ENCODE measurements at regions not wholly inside any gene's neighbourhood (a gene's known extent, or its start where the extent isn't known, plus 50 kb on each side); places are given as distances from the start of the nearest gene placed in this dataset.
A peak's percentile ranks its signal among the peaks of the same experiment; 100 is the strongest.

DNA sequence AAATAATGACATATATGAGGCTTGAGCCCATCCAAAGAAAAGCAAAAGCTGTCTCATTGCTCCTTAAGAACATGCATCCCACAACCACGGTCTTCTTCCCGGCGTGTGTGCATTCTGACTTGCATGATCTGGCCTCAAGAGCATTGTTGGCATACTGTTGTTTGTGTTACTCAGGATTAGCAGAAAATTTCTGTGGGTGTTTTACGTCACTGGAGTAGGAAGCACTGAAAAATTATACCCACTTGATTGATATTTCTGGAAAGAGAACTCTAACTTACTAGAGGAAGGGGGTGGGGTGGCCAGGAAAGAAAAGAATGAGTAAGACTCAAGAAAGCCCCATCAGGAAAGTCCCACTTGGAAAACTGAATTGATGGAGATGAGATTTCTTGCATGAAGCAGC is 326.2 kb upstream of the PRDM1 start:
- peak overlapping the region; percentile 33 for H3K27ac Mint-ChIP-seq
- intact Hi-C loops (cut with micrococcal nuclease), result no loop called here
- H3K4me1 Mint-ChIP-seq (ENCODE audit: low read depth), result peaks cover 12% of the 10 kb centered on the region
- H3K36me3 Mint-ChIP-seq (ENCODE audit: low read depth), result no peaks in the 10 kb centered on the region
- no peaks in the 10 kb centered on the region for H3K9me3 Mint-ChIP-seq
- H3K27me3 Mint-ChIP-seq, result peaks cover 8% of the 10 kb centered on the region
- H3K4me3 Mint-ChIP-seq, result no peak overlapping the region

DNA sequence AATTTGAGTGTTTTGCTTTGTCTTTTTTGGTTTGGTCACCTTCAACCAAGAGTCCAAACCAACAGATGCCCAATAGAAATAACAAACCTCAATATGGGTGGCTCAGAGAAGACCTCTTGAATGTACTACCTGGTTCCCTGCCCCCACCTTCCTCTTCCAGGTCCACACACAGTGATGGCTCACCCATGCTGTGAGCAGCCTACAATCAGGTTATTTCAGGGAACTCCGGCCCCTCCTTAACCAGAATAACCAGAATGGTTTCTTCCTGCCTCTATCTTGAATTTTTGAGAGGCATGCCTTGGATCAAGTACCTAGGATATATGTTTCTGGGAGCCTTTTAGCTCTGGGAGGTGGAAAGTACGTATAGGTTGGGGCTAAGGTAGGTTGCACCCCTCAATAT is 327.1 kb upstream of the PRDM1 start:
- peaks cover 12% of the 10 kb centered on the region for H3K4me1 Mint-ChIP-seq (ENCODE audit: low read depth)
- intact Hi-C loops (cut with micrococcal nuclease), result no loop called here
- no peaks in the 10 kb centered on the region for H3K9me3 Mint-ChIP-seq
- H3K4me3 Mint-ChIP-seq, result no peak overlapping the region
- H3K27me3 Mint-ChIP-seq, result peaks cover 8% of the 10 kb centered on the region
- H3K27ac Mint-ChIP-seq, result no peak overlapping the region
- no peaks in the 10 kb centered on the region for H3K36me3 Mint-ChIP-seq (ENCODE audit: low read depth)

DNA sequence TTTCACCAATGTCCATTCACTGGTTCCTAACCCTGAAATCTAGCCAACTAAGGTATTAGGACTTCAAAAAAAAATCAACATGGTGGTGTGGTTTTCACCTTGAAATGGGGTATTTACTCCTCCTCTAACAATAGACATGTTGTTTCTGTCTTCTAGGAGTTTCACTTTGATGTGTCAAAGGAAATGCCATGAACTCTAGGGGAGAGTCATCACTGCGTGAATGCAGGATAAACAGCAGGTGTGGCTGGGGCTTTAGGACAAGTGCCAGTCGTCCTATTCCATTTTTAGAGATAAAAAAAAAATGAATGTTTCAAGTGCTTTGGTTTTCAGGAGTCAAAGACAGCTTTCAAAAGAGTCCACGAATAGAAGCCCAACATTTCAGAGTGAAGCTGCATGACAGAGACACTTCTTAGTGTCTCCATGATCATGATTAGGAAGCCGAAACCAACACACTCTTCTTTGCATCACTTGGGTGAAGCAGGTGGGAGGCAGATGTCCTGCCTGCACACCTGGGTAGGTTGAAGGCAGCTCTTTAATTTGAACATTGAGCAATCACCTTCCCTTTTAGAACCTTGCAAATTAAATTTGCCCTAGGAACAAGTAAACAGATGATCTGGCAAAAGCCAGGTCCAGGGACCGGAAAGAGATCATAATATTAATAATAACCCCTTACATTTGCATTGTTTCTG is 328.5 kb upstream of the PRDM1 start:
- Mint-ChIP-seq H3K27me3 (peaks cover 8% of the 10 kb centered on the region), H3K4me3 (no peak overlapping the region), H3K36me3 (ENCODE audit: low read depth) (no peaks in the 10 kb centered on the region), H3K27ac (no peak overlapping the region), H3K9me3 (no peaks in the 10 kb centered on the region), H3K4me1 (ENCODE audit: low read depth) (peaks cover 7% of the 10 kb centered on the region)
- intact Hi-C loops (cut with micrococcal nuclease), result no loop called here

DNA sequence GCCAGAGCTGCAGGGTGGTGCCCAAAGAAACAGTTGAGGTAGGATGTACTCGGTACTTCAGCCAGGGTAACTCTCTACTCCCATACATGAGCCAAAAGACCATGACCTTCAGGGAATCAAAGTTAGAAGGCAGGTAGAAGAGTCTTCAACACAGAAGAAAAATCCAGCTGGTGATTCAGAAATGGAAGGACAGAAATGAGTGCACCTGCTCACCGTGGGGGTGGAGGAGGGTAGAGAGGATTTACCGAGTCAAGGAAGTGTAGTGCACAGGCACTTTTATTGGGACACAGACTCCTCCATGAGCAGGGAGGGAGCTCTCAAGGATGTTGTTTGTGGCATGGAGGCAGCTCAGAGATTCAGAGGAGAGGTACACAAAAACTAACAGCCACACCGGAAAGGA is 330.3 kb upstream of the PRDM1 start:
- H3K4me1 Mint-ChIP-seq (ENCODE audit: low read depth), result peaks cover 7% of the 10 kb centered on the region
- no peaks in the 10 kb centered on the region for H3K9me3 Mint-ChIP-seq
- H3K4me3 Mint-ChIP-seq, result no peak overlapping the region
- no peak overlapping the region for H3K27ac Mint-ChIP-seq
- intact Hi-C loops (cut with micrococcal nuclease), result no loop called here
- peaks cover 8% of the 10 kb centered on the region for H3K27me3 Mint-ChIP-seq
- no peaks in the 10 kb centered on the region for H3K36me3 Mint-ChIP-seq (ENCODE audit: low read depth)

DNA sequence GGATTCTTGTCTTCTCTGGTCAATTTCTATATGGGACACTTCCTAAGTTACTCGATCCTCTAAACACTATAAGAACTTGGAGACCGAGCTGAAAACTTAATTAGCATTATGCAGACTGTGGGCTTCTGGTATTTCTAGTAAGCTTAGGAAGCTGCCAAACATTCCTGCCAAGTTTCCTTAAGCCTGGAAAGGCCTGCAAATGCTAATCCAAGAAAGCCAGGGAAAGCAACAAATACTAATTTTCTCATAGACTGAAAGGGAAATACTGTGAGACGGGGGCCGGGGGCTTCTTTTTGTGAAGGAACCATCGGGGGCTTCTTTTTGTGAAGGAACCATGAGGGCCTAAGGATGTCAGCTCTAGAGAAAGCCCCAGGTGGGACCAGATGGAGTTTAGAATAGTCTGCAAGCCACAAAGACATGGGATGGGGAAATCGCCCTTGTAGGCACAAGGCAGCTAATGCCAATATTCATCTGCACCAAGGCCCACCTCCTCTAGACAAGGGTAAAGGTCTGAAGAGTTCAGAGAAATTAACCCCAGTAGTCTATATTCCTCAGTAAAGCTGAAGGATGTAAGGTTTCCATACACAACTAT is 332.4 kb upstream of the PRDM1 start:
- Mint-ChIP-seq H3K27me3 (peaks cover 8% of the 10 kb centered on the region), H3K4me3 (no peak overlapping the region), H3K36me3 (ENCODE audit: low read depth) (no peaks in the 10 kb centered on the region), H3K27ac (no peak overlapping the region), H3K4me1 (ENCODE audit: low read depth) (peaks cover 2% of the 10 kb centered on the region), H3K9me3 (no peaks in the 10 kb centered on the region)
- intact Hi-C loops (cut with micrococcal nuclease), result no loop called here

DNA sequence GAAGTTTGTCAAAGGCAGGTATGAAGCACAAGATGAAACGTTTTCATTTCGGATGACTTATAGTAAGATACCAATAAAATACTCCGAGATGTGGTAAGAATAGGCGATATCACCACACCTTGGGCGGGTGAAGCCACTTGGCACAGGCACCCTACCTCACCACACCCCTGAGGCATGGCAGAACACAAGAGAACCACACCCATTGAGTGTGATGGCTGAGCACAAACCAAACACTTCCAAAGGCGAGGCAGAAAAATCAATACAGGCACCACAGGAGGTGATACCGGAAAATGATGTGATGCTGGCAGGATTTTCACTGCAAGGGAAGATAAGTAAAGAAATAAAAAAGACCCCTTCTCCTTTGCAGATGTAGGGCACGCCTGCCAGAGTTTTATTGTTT is 332.9 kb upstream of the PRDM1 start:
- peaks cover 8% of the 10 kb centered on the region for H3K27me3 Mint-ChIP-seq
- no peaks in the 10 kb centered on the region for H3K36me3 Mint-ChIP-seq (ENCODE audit: low read depth)
- H3K4me1 Mint-ChIP-seq (ENCODE audit: low read depth), result peaks cover 7% of the 10 kb centered on the region
- H3K27ac Mint-ChIP-seq, result no peak overlapping the region
- no peaks in the 10 kb centered on the region for H3K9me3 Mint-ChIP-seq
- no peak overlapping the region for H3K4me3 Mint-ChIP-seq
- intact Hi-C loops (cut with micrococcal nuclease), result no loop called here

DNA sequence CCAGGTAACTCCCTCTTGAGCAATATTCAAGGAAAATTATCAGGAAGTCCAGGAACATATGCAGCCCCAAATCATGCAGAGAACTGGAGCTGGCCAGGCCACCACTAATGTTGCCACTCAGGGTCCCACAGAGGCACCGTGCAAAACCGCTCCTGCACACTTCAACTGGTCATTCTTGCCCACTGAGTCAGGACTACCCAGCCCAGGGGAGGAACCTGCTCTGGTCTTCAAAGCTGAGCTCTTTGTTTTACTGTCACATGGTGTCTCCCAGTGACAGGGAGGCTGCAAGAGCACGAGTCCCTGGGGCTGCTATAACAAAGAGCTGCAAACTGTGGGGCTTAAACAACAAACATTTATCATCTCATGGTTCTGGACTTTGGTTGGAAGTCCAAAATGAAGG is 336.0 kb upstream of the PRDM1 start:
- no peak overlapping the region for H3K27ac Mint-ChIP-seq
- H3K4me3 Mint-ChIP-seq, result no peak overlapping the region
- H3K4me1 Mint-ChIP-seq (ENCODE audit: low read depth), result peaks cover 26% of the 10 kb centered on the region
- no peaks in the 10 kb centered on the region for H3K27me3 Mint-ChIP-seq
- intact Hi-C loops (cut with micrococcal nuclease), result no loop called here
- H3K36me3 Mint-ChIP-seq (ENCODE audit: low read depth), result no peaks in the 10 kb centered on the region
- no peaks in the 10 kb centered on the region for H3K9me3 Mint-ChIP-seq

DNA sequence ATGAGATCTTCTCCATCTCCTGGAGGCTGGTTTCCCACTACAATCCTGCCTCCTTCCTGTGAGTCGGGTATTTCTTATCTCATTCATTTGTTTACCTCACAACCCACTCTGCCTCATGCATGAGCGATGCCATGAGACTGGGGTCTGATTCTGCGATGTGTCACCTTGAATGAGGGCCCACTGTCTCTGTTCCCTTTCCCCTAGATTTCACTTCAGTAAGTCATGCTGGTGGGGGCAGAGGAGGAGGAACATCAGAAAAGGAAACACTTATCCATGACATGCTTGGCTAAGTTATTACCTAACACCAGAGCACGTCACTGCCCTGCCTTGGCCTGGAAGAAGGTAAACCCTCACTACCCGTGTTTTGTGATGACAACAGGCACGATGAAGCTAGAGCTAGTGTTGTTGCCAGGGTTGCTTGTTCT is 337.4 kb upstream of the PRDM1 start:
- peak overlapping the region; percentile 43 for H3K27ac Mint-ChIP-seq
- no peaks in the 10 kb centered on the region for H3K9me3 Mint-ChIP-seq
- peaks cover 26% of the 10 kb centered on the region for H3K4me1 Mint-ChIP-seq (ENCODE audit: low read depth)
- no peak overlapping the region for H3K4me3 Mint-ChIP-seq
- peaks cover 1% of the 10 kb centered on the region for H3K27me3 Mint-ChIP-seq
- intact Hi-C loops (cut with micrococcal nuclease), result no loop called here
- H3K36me3 Mint-ChIP-seq (ENCODE audit: low read depth), result no peaks in the 10 kb centered on the region

DNA sequence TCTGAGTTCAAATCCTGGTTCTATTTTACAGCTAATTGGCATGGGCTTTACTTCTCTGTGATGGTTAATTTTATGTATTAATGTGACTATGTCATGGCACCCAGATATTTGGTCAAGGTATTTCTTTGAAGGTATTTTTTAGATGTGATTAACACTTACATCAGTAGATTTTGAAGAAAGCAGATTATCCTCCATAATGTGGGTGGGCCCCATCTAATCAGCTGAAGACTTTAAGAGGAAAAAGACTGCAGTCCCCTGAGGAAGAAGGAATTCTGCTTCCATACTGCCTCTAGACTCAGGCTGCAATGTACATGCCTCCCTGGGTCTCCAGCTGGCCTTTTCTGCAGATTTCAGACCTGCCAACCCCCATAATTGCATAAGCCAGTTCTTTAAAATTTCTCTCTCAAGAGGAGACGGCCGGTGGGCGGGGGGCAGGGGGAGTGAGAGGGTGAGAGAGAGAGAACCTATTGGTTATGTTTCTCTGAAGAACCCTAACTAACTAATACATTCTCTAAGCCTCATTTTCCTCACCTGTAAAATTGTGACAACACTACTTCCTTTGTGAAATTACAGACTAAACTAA is 338.2 kb upstream of the PRDM1 start:
- Mint-ChIP-seq H3K9me3 (no peaks in the 10 kb centered on the region), H3K36me3 (ENCODE audit: low read depth) (no peaks in the 10 kb centered on the region), H3K27me3 (peaks cover 1% of the 10 kb centered on the region), H3K27ac (no peak overlapping the region), H3K4me1 (ENCODE audit: low read depth) (peaks cover 26% of the 10 kb centered on the region), H3K4me3 (no peak overlapping the region)
- intact Hi-C loops (cut with micrococcal nuclease), result no loop called here

DNA sequence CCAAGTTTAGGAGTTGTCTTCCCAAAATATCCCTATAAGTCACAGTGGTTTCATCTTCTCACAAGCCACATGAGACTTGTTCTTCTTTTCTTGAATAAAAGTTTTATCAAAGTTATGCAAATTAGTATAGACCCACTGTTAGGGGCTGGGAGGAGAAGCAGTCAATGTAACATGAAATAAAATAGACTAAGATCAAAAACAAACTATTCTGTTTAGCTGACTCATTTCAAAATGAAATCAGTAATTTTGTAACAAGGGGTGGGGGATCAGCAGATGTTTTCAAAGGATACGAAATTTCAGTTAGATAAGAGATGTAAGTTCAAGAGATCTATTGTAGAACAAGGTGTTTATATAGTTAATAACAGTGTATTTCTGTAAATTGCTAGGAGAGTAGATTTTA is 339.6 kb upstream of the PRDM1 start:
- no peaks in the 10 kb centered on the region for H3K36me3 Mint-ChIP-seq (ENCODE audit: low read depth)
- peaks cover 1% of the 10 kb centered on the region for H3K27me3 Mint-ChIP-seq
- H3K27ac Mint-ChIP-seq, result no peak overlapping the region
- peaks cover 35% of the 10 kb centered on the region for H3K4me1 Mint-ChIP-seq (ENCODE audit: low read depth)
- no peak overlapping the region for H3K4me3 Mint-ChIP-seq
- intact Hi-C loops (cut with micrococcal nuclease), result no loop called here
- no peaks in the 10 kb centered on the region for H3K9me3 Mint-ChIP-seq

DNA sequence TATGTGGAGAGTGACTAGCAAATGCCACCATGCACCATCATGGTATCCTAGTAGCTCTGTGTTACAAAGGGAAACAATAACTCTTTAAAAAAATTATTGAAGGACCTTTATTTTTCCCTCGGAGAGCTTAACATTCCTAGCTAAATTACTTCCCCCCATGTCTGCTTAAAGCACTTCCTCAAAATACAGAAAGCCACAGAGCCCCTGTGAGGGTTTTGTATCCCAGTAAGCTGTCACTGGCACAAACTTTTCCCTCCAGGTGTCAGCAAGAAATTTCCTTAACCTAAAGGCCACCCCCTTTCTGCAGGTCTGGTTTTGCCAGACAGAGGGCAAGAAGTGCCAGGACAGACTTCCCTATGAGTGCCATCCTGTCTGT is 340.0 kb upstream of the PRDM1 start:
- intact Hi-C loops (cut with micrococcal nuclease), result no loop called here
- H3K36me3 Mint-ChIP-seq (ENCODE audit: low read depth), result no peaks in the 10 kb centered on the region
- H3K4me3 Mint-ChIP-seq, result no peak overlapping the region
- H3K4me1 Mint-ChIP-seq (ENCODE audit: low read depth), result peaks cover 35% of the 10 kb centered on the region
- H3K27me3 Mint-ChIP-seq, result peaks cover 1% of the 10 kb centered on the region
- H3K9me3 Mint-ChIP-seq, result no peaks in the 10 kb centered on the region
- no peak overlapping the region for H3K27ac Mint-ChIP-seq

DNA sequence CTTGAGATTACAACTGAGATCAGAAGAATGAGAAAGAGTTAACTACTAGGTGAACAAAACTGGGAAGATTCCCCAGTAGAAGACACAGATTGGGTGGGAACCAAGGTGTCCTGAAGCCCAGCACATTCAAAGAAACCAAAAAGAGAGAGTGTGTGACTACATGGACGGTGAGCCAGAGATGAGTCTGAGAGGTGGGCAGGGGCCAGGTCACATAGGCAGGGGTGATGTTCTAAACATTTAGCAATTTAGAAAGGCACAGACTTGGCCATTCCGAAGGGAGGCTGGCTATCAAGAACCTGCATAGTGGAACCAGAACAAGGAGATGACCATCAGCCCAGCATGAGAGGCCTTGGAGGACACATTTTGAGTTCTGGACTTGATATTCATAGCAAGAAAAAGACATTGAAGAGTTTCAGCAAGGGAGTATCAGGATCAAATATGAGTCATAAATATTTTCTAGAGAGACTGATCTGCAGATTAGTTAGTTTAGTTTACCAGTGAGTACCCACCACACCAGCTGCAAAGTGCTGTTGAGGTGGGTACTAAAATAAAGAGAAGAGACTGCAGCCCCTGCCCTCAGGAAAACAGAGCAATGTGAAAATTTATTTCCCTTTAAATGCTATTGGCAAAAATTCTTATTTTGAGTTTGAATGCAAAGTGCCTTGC is 340.5 kb upstream of the PRDM1 start:
- H3K36me3 Mint-ChIP-seq (ENCODE audit: low read depth), result no peaks in the 10 kb centered on the region
- H3K4me1 Mint-ChIP-seq (ENCODE audit: low read depth), result peaks cover 35% of the 10 kb centered on the region
- H3K9me3 Mint-ChIP-seq, result no peaks in the 10 kb centered on the region
- H3K4me3 Mint-ChIP-seq, result no peak overlapping the region
- intact Hi-C loops (cut with micrococcal nuclease), result no loop called here
- H3K27me3 Mint-ChIP-seq, result peaks cover 1% of the 10 kb centered on the region
- peak overlapping the region; percentile 9 for H3K27ac Mint-ChIP-seq

DNA sequence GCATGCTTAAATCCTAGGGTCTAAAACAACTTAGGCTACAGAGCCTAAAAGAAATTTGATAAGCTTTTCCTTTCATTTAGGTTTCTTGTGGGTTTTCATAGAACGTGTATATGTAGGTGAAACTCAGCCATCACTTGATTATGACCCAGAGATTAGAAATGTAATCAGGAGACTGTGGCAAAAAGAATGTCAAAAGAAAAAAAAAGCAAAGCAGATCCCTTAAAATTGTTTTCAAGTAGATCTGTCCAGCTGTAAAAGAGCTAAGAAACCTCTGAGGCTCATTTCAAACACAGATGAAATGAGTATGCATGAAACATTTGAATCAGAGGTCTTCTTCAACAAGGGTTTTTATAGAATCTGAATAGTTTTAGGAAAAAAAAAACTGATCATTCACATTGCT is 341.3 kb upstream of the PRDM1 start:
- Mint-ChIP-seq H3K4me1 (ENCODE audit: low read depth) (peaks cover 35% of the 10 kb centered on the region), H3K27ac (no peak overlapping the region), H3K9me3 (no peaks in the 10 kb centered on the region), H3K27me3 (peaks cover 1% of the 10 kb centered on the region), H3K4me3 (no peak overlapping the region), H3K36me3 (ENCODE audit: low read depth) (no peaks in the 10 kb centered on the region)
- intact Hi-C loops (cut with micrococcal nuclease), result no loop called here

DNA sequence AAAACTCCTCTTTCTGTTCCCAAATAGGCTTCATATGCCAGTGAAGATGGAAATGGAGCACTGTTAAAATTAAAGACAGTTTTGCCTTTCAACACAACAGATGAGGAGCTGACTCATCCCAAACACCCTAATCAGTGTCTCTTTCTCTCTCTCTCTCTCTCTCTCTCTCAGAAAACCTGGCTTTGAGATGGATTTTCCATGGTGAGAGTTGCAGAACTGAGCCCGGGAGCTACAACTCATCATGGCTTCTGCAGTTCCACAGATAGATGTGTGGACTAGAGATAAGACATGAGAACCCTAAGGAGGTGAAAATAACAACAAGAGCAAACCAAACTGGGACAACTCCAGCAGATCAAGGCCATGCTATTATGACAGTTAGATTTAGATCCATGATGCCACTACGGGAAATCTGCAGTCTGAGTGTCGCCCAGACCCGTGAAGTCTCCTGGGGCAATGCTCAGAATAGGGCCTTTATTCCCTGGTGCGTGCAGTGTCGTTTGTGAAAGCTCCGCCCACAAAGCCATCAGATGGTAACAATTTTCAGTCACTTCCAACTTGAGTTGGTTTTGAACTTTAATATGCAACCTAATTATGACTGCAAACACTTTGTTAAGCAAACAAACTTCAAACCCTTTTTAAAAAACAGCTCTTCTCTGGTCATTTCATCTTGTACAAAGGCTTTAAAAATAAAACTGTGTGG is 338.2 kb upstream of the PREP start:
- intact Hi-C loops (cut with micrococcal nuclease), result no loop called here
- peaks cover 1% of the 10 kb centered on the region for H3K27me3 Mint-ChIP-seq
- no peak overlapping the region for H3K27ac Mint-ChIP-seq
- H3K4me1 Mint-ChIP-seq (ENCODE audit: low read depth), result peaks cover 19% of the 10 kb centered on the region
- H3K36me3 Mint-ChIP-seq (ENCODE audit: low read depth), result no peaks in the 10 kb centered on the region
- H3K4me3 Mint-ChIP-seq, result no peak overlapping the region
- H3K9me3 Mint-ChIP-seq, result no peaks in the 10 kb centered on the region

Measured in dendritic cell treated with granulocyte-macrophage colony-stimulating factor and Interleukin-4, amounts not matched to agents 40 ng/mL and 50 ng/mL, for 4 days (primary cell).